T-helper 2 cell (primary cell): ENCODE measurements at regions not wholly inside any gene's neighbourhood (a gene's known extent, or its start where the extent isn't known, plus 50 kb on each side); places are given as distances from the start of the nearest gene placed in this dataset.

Source experiments
- DNase-seq, 5 experiments: peaks; one replicate each; pipeline versions ENCODE4 v3.0.0 to v3.0.0-alpha.2; 2012 to 2022

DNA sequence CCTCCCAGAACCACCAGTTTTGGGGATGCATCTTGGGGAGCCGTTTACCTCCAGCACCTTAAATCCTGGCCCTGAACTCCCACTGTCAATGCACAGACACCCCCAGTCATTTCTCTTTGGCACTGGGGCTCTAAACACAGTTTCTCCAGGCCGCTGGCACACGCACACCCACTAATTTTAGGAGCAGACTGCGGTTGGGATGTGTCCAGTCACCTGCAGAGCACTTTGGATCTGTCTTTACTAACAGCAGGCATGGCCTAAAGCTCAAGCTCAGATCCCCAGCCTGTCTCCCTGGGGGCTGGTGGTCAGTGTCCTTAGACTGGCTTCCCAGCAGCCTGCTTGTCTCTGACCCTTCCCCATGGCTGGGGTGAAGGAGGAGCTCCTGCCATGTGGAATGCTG lies 49.9 kb downstream of the SYNE3 start:
- DNase-seq, result no peak

DNA sequence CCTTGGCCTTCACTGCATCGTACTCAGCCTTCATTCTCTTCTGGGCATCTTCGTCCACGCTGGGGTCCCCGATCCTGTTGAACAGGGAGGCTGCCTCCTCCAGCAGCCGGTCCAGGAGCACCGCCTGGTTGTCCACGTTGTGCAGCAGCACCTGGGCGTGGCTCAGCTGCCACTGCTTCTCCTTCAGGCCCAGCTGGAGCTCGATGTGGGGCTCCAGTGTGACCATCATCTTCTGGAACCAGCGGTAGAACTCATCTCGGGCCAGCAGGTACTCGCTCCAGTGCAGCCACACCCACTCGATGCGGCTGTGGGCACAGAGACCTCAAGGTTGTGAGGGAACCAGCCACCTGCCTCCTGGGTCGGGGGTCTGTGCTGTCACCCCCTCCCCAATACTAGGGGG lies 50.5 kb downstream of the SYNE3 start:
- no peak for DNase-seq

- DNase-seq, result no peak
Measured at GRCh38 chr14:95465358-95465757, 51.1 kb downstream of the SYNE3 start.

GRCh38 chr14:95464514-95464913 lies 51.9 kb downstream of the SYNE3 start:
- peak in 1 of 5 experiments; percentile 38 for DNase-seq

GRCh38 chr14:95464103-95464502 lies 52.3 kb downstream of the SYNE3 start:
- no peak for DNase-seq

DNA sequence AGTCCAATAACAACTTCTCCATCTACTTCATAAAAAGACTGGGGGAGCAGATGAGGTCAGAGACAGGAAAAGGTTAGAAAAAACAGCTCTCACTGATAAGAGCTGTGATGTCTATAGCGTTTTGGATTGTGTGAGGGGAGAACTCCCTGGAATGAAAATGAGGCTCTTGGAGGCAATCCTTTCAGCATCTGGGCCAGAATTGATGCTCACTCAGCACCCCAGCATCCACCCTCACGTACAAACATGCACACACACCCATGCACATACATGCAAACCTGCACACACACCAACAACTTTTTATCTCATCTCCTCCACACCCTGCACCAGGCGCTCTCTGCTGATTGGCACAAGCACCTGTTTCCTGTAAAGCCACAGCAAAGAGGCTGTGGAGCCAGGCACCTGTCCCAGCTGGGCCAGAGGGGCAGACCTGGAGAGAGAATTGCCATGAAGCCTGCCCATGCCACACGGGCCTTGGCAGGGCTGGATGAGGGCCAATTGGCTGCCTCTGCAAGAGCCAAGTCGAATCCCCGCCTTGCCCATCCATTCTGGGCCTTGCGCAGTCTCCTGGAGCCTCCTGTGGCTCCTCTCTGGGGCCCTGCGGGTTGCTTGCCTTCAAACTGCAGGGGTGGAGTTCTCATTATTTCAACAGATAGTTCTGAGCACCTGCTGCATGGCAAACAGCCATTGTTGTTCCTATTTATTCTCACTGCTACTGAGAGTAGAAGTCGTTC lies 53.1 kb downstream of the SYNE3 start:
- DNase-seq, result peak in 3 of 5 experiments; percentile 28 to 86 (median 60)

GRCh38 chr14:95462491-95462890 lies 54.0 kb downstream of the SYNE3 start:
- DNase-seq, result no peak

DNA sequence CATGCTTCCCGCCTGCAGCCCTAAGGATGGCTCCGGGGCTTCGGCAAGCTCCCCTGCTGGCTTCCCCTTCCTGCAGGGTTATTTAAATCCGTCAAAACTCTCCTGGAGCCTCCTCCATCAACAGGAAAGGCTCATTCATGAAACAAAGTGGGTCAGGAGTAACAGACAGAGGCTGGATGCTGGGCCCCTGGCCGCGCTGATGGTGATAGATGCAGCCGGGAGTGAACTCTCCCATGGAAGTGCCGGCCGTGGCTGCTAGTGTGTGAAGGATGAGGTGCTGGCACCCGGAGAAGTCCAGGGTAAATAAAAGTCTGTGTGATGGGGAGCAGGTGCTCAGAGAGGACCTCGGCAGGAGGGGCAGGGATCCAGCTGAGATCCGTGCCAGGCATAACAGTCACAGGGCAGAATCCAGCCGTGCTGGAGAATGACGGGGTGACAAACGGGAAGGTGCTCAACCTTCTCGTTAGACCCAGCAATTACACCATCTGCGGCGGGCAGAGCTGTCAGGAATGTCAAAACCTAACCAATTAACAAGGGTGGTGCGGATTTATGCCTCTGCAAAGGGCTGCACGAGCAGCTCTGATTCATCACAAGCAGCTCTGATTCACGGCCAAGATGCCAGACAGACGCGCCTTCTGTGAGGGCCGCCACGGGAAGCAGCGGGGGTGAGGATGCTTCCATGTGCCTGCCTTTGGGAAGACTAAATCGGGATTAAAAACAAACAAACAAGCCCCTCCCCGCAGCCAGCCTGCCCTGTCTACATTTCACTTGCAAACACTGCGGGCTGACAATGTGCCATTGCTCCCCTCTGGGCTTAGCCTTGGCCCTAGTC lies 55.6 kb downstream of the SYNE3 start:
- DNase-seq, result no peak

- DNase-seq, result no peak
Measured at GRCh38 chr14:95458906-95459305, 57.5 kb downstream of the SYNE3 start.

- DNase-seq, result no peak
Measured at GRCh38 chr14:95458459-95458858, 58.0 kb downstream of the SYNE3 start.

- no peak for DNase-seq
Measured at GRCh38 chr14:95456281-95456680, 60.2 kb downstream of the SYNE3 start.

- no peak for DNase-seq
Measured at GRCh38 chr14:95455246-95455645, 61.2 kb downstream of the SYNE3 start.

DNA sequence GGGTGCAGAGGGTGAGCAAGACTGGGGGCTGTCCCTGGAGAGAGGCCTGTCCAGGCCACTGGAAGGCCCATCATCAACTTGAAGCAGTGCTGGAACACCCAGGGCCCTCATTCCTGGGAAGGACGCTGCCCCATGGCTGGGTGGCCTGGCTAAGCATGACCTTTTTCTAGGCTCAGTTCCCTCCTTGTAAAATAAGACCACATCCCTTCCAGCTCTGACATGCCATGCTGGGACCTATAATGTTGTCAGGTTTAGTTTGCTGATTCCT lies 62.8 kb downstream of the SYNE3 start:
- DNase-seq, result no peak

GRCh38 chr14:95452893-95453712 lies 63.3 kb downstream of the SYNE3 start:
- DNase-seq, result no peak

DNA sequence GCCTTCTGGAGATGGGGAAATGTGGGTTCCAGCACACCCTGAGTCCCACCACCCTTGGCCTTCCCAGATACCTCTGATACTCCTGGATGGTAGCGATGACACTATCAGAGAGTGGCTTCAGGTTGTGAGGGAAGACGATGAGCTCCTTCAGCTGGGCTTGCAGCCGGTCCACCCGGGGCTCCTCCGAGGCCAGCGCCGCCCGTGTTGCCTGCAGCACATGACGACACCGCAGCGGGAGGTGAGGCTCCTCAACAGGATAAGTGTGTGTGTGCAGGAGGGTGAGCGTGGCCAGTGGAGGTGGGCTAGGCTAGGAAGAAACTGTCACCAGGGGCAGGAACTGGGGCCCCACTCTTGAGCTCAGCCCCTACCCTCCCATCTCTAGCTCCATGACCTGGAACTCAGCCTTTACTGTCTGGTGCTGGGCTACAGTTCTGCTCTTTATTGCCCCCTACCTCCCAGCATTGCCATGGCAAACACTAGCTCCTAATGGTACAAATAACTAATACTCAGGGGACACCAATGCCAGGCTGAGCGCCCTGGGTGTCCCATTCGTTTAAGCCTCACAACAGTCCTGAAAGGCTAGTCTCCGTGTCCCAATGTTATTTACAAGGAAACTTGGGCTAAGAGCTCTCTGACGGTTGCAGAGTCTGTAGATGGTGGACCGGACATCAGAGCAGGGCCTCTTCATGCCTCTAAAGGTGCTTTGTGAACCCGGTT lies 64.1 kb downstream of the SYNE3 start:
- DNase-seq, result peak in 1 of 5 experiments; percentile 24

DNA sequence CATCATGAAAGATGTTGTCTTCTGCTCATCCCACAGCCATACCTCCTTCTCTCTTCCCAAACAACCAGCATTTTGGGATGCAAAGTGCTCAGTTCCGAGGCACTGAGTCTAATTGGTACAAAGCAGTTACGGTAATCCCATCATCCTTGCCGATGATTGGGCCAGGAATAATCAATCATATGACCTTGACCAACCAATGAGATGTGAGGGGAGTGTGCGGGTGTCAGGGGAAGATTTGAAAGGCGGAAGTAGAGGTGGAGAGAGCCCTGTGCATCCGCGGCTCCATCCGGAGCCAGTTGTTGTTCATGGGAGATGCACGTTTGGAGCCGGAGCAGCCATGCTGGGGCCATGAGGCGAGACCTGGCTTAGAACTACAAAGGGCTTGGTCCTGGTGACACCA lies 67.3 kb downstream of the SYNE3 start:
- no peak for DNase-seq

DNA sequence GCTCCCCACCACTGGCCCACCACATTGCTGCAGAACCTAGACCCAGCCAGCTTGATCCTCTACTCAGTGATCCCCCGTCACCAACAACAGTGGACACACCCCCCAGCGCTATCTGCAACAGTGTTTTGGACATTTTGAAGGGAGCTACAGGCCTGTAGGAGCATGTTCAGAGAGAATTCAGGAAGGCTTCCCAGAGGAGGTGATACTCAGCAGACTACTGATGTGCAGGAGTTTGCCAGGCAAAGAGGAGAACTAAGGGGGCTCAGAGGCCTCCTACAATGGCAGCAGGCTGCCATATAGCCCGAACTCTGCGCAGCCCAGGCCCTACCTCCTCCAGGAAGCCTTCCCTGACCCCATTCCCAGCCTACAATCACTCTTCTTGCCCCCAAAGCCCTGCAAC lies 70.0 kb downstream of the SYNE3 start:
- no peak for DNase-seq

DNA sequence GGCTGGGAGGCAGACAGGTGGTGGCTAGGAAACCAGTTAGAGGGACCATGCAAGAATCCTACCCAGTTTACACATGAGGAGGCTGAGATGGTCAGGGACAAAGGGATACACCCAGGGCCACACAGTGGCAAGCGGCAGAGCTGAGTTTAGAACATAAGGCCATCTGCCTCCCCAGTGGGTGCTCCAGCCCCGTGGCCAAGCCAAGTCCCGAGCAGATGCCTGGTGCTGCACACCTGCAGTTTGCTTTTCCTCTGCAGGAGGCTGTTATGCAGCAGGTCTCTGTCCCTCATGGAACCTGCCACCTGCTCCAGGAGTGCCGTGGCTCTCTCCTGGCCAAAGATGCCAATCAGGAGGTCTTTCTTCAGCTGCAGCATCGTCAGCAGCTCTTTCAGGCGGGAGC lies 70.8 kb downstream of the SYNE3 start:
- no peak for DNase-seq

- DNase-seq, result no peak
Measured at GRCh38 chr14:95445161-95445560, 71.3 kb downstream of the SYNE3 start.

- DNase-seq, result no peak
Measured at GRCh38 chr14:95444132-95445129, 72.0 kb downstream of the SYNE3 start.

GRCh38 chr14:95442633-95443021 lies 73.8 kb downstream of the SYNE3 start:
- DNase-seq, result peak; percentile 29 to 76 (median 52)
